Transverse colon (tissue), 4 donors: ENCODE measurements at regions not wholly inside any gene's neighbourhood (a gene's known extent, or its start where the extent isn't known, plus 50 kb on each side); places are given as distances from the start of the nearest gene placed in this dataset.

Experiments
- DNase-seq: peaks from one replicate; pipeline ENCODE4 v3.0.0-alpha.2; 2019
- H3K27ac ChIP-seq, 4 donors: fragments of 200-600 bp; sonication (generic); 2 replicates each; pipeline ENCODE4 v1.5.1; 2016 to 2018; ENCODE audit warnings: inconsistent platforms in 4 of 4
- H3K27me3 ChIP-seq: fragments of 200-600 bp; sonication (generic); 2 replicates; pipeline ENCODE4 v1.5.1; 2017; ENCODE audit warnings: inconsistent platforms
- H3K36me3 ChIP-seq, 4 donors: fragments of 200-600 bp; sonication (generic); 2 replicates each; pipeline ENCODE4 v1.5.1; 2017 to 2019; ENCODE audit warnings: inconsistent platforms in 4 of 4
- H3K4me1 ChIP-seq, 4 donors: fragments of 200-600 bp; sonication (generic); 2 replicates each; pipeline ENCODE4 v1.5.1; 2017 to 2020; ENCODE audit warnings: inconsistent platforms in 4 of 4
- H3K4me3 ChIP-seq, 4 donors: fragments of 200-600 bp; sonication (generic); 1 replicate in 1 of 4; 2 replicates in 3 of 4; pipeline versions ENCODE4 v1.5.1 to v1.6.1; 2017 to 2019; ENCODE audit warnings: inconsistent platforms in 4 of 4
- H3K9me3 ChIP-seq, 2 donors: fragments of 200-600 bp; sonication (generic); 2 replicates each; pipeline ENCODE4 v1.5.1; 2017 to 2019; ENCODE audit warnings: inconsistent platforms in 2 of 2
- CTCF ChIP-seq, 5 experiments: fragments of 200-600 bp in 3 of 5; fragments of 450-650 bp in 2 of 5; sonication (generic) in 3 of 5; IDR thresholded peaks; 1 replicate in 2 of 5; 2 replicates in 3 of 5; pipeline ENCODE4 v1.5.1; 2016 to 2017; ENCODE audit warnings: antibody characterized with exemption in 5 of 5, inconsistent platforms in 3 of 5, mild to moderate bottlenecking in 2 of 5, moderate library complexity in 1 of 5
- EP300 ChIP-seq: sonication (generic); formaldehyde crosslinking; IDR thresholded peaks from one replicate; pipeline ENCODE4 v1.6.1; 2017; ENCODE audit warnings: antibody characterized with exemption, low read depth
- POLR2A ChIP-seq: fragments of 450-650 bp; IDR thresholded peaks from one replicate; pipeline ENCODE4 v1.6.1; 2016; ENCODE audit warnings: antibody characterized with exemption, mild to moderate bottlenecking, moderate library complexity
- POLR2AphosphoS5 ChIP-seq, 3 donors: sonication (generic); formaldehyde crosslinking; IDR thresholded peaks; one replicate each; pipeline ENCODE4 v1.6.1; 2016; ENCODE audit warnings: antibody characterized with exemption in 3 of 3
- WGBS, 2 donors: methylation state at CpG; one replicate each; pipeline ENCODE4 v1.1.5; 2018; ENCODE audit warnings: low coverage in 1 of 2; 5-methylcytosine and 5-hydroxymethylcytosine counted together
- in situ Hi-C, 4 donors: fragments of 200-750 bp; cut with MboI; loops; one replicate each; pipeline versions ENCODE4 v1.15.0 to v1.15.1; 2017; ENCODE audit warnings: low sequenced_read_pairs in 3 of 4, low pct_ligation_motif_present in 1 of 4, low pct_unique_long_range_greater_than_20kb in 1 of 4
- intact Hi-C: fragments of 100-400 bp; cut with DNase I; formaldehyde crosslinking; loops from one replicate; pipeline ENCODE4 v1.15.1; 2023; ENCODE audit warnings: low total_unique reads

- WGBS, 2 donors, result 64% methylated on average over 2 of the region's 2 CpGs; no CpG with 5 or more reads in 1 of the 2 donors
- intact Hi-C loops (no loop called here), in situ Hi-C loops (no loop called here)
Observed at GRCh38 chr9:26234865-26235264, 556.6 kb upstream of the TUSC1 start.

GRCh38 chr9:26231391-26231790 is 553.1 kb upstream of the TUSC1 start:
- no peak for DNase-seq
- WGBS, 2 donors, result 54 to 73% methylated on average over 4 of the region's 4 CpGs
- no peaks in the 10 kb centered on the region for H3K9me3 ChIP-seq
- H3K27ac ChIP-seq, result no peak overlapping the region
- H3K4me1 ChIP-seq, result no peaks in the 10 kb centered on the region
- H3K36me3 ChIP-seq, result no peaks in the 10 kb centered on the region
- in situ Hi-C loops (no loop called here), intact Hi-C loops (no loop called here)
- H3K4me3 ChIP-seq, result no peak overlapping the region
- no peaks in the 10 kb centered on the region for H3K27me3 ChIP-seq
- no peak for TF ChIP-seq POLR2A
- no peak for TF ChIP-seq POLR2AphosphoS5 (IDR thresholded peaks at IDR 0.05)
- no peak for TF ChIP-seq CTCF (IDR thresholded peaks at IDR 0.05)
- TF ChIP-seq EP300, result no peak

More at GRCh38 chr9:26234865-26235264, 556.6 kb upstream of the TUSC1 start:
- no peaks in the 10 kb centered on the region for H3K27me3 ChIP-seq
- no peak overlapping the region for H3K27ac ChIP-seq
- no peaks in the 10 kb centered on the region for H3K4me1 ChIP-seq
- no peak for DNase-seq
- no peaks in the 10 kb centered on the region for H3K36me3 ChIP-seq
- no peak for TF ChIP-seq POLR2A
- TF ChIP-seq POLR2AphosphoS5 (IDR thresholded peaks at IDR 0.05), result no peak
- no peak for TF ChIP-seq EP300
- TF ChIP-seq CTCF (IDR thresholded peaks at IDR 0.05), result no peak
- no peaks in the 10 kb centered on the region for H3K9me3 ChIP-seq
- no peak overlapping the region for H3K4me3 ChIP-seq

- no peak overlapping the region for H3K27ac ChIP-seq
- intact Hi-C loops, result no loop called here
- H3K4me1 ChIP-seq, result no peaks in the 10 kb centered on the region
- H3K27me3 ChIP-seq, result no peaks in the 10 kb centered on the region
- H3K4me3 ChIP-seq, result no peak overlapping the region
- 82 to 85% methylated on average over 5 to 6 of the region's 6 CpGs for WGBS, 2 donors
- no peaks in the 10 kb centered on the region for H3K9me3 ChIP-seq
- no peaks in the 10 kb centered on the region for H3K36me3 ChIP-seq
- TF ChIP-seq POLR2A, result no peak
- TF ChIP-seq EP300, result no peak
- TF ChIP-seq POLR2AphosphoS5 (IDR thresholded peaks at IDR 0.05), result no peak
- TF ChIP-seq CTCF (IDR thresholded peaks at IDR 0.05), result no peak
- DNase-seq, result no peak
- in situ Hi-C loops, result no loop called here
Observed at GRCh38 chr9:26229324-26230054, 551.2 kb upstream of the TUSC1 start.

- intact Hi-C loops, result no loop called here
- Histone ChIP-seq H3K4me1 (no peaks in the 10 kb centered on the region), H3K36me3 (no peaks in the 10 kb centered on the region), H3K27me3 (no peaks in the 10 kb centered on the region), H3K27ac (no peak overlapping the region), H3K4me3 (no peak overlapping the region), H3K9me3 (no peaks in the 10 kb centered on the region)
- in situ Hi-C loops, result no loop called here
- no peak for TF ChIP-seq POLR2AphosphoS5 (IDR thresholded peaks at IDR 0.05)
- TF ChIP-seq POLR2A, result no peak
- no peak for TF ChIP-seq EP300
- TF ChIP-seq CTCF (IDR thresholded peaks at IDR 0.05), result no peak
- DNase-seq, result no peak
- 53 to 55% methylated on average over 2 of the region's 2 CpGs for WGBS, 2 donors
Observed at GRCh38 chr9:26228273-26228672, 550.0 kb upstream of the TUSC1 start.
